HepG2 (cell line): ENCODE measurements at regions not wholly inside any gene's neighbourhood (a gene's known extent, or its start where the extent isn't known, plus 50 kb on each side); places are given as distances from the start of the nearest gene placed in this dataset.

Experiments
- DR1 ChIP-seq: sonication (generic); formaldehyde crosslinking; IDR thresholded peaks from 2 replicates; pipeline ENCODE4 v1.8.0; 2021; ENCODE audit warnings: mild to moderate bottlenecking, missing genetic modification reagents, inconsistent platforms
- ETV6 ChIP-seq: sonication (generic); formaldehyde crosslinking; conservative IDR thresholded peaks from 2 replicates; pipeline ENCODE4 v1.4.0; 2020; ENCODE audit warnings: missing genetic modification reagents
- IRF2 ChIP-seq: IDR thresholded peaks from 2 replicates; pipeline ENCODE4 v1.6.1; 2018; ENCODE audit warnings: missing genetic modification reagents, missing compliant biosample characterization
- PBX3 ChIP-seq: sonication (generic); formaldehyde crosslinking; IDR thresholded peaks from 2 replicates; pipeline ENCODE4 v1.8.1; 2023; ENCODE audit warnings: missing genetic modification reagents, inconsistent platforms, borderline replicate concordance
- POLR2A ChIP-seq, 2 experiments: IDR thresholded peaks; 2 replicates each; pipeline ENCODE4 v1.6.1; 2011; ENCODE audit warnings: low read depth in 2 of 2, low read length in 2 of 2, mild to moderate bottlenecking in 1 of 2, moderate library complexity in 1 of 2; ENCODE audit not compliant: insufficient read depth in 1 of 2
- SATB2 ChIP-seq: sonication (generic); formaldehyde crosslinking; IDR thresholded peaks from 2 replicates; pipeline ENCODE4 v1.5.0; 2020; ENCODE audit warnings: missing genetic modification reagents
- SP1 ChIP-seq, 2 experiments: fragments of 450-650 bp in 1 of 2; sonication (generic) in 1 of 2; formaldehyde crosslinking in 1 of 2; IDR thresholded peaks; 2 replicates each; pipeline versions ENCODE4 v1.4.0 to v1.6.1; 2016 to 2020; ENCODE audit warnings: missing genetic modification reagents in 1 of 2
- YY1 ChIP-seq: IDR thresholded peaks from 2 replicates; pipeline ENCODE4 v1.6.1; 2011; ENCODE audit warnings: low read length, low read depth, moderate library complexity, mild to moderate bottlenecking; ENCODE audit not compliant: insufficient read depth, insufficient replicate concordance
- ZFX ChIP-seq: sonication (generic); formaldehyde crosslinking; IDR thresholded peaks from 2 replicates; pipeline ENCODE4 v1.4.0; 2020; ENCODE audit warnings: mild to moderate bottlenecking, low read depth, missing genetic modification reagents, moderate library complexity
- ZNF354B ChIP-seq: sonication (generic); formaldehyde crosslinking; IDR thresholded peaks from 2 replicates; pipeline ENCODE4 v1.8.0; 2022; ENCODE audit warnings: mild to moderate bottlenecking, missing genetic modification reagents

GRCh38 chr2:122486705-122487415, 731.4 kb downstream of the TSN start:
- TF ChIP-seq PBX3 (CRISPR knock-in tag) = no peak
- TF ChIP-seq DR1 (CRISPR knock-in tag) = no peak
- no peak for TF ChIP-seq ETV6
- no peak for TF ChIP-seq IRF2
- TF ChIP-seq YY1 = no peak
- TF ChIP-seq ZNF354B (CRISPR knock-in tag) = no peak
- TF ChIP-seq POLR2A (IDR thresholded peaks at IDR 0.05; ENCODE audit: insufficient read depth in 1 of 2, low read depth in 2 of 2, low read length in 2 of 2) = no peak
- TF ChIP-seq ZFX (CRISPR knock-in tag) = no peak
- TF ChIP-seq SATB2 (CRISPR knock-in tag) = no peak
- TF ChIP-seq SP1 (IDR thresholded peaks at IDR 0.05) = no peak
- no peak for TF ChIP-seq SP1 (CRISPR knock-in tag; IDR thresholded peaks at IDR 0.05)
